Activated naive CD4-positive, alpha-beta T cell treated with anti-CD3 and anti-CD28 coated beads, Interleukin-2, amount 50 U/mL, for 72 hours (primary cell): ENCODE measurements at regions not wholly inside any gene's neighbourhood (a gene's known extent, or its start where the extent isn't known, plus 50 kb on each side); places are given as distances from the start of the nearest gene placed in this dataset.

Experiments used
- ATAC-seq, 2 donors: fragments of 150-1000 bp; cut with Tn5 transposase; 2 replicates each; pipeline ENCODE4 v1.10.0; 2021; ENCODE audit warnings: mild to moderate bottlenecking in 2 of 2, moderate library complexity in 2 of 2
- DNase-seq, 2 donors: peaks; one replicate each; pipeline ENCODE4 v3.0.0; 2021 to 2022; ENCODE audit warnings: low spot score in 2 of 2
- H3K27ac Mint-ChIP-seq, 2 donors: one replicate each; pipeline ENCODE4 v1.8.0; 2022; ENCODE audit warnings: mild to moderate bottlenecking in 2 of 2, mixed read lengths in 2 of 2
- H3K36me3 Mint-ChIP-seq, 2 donors: one replicate each; pipeline ENCODE4 v1.8.0; 2022; ENCODE audit warnings: mixed read lengths in 2 of 2
- H3K9me3 Mint-ChIP-seq, 2 donors: one replicate each; pipeline ENCODE4 v1.8.0; 2022; ENCODE audit warnings: mixed read lengths in 2 of 2

DNA sequence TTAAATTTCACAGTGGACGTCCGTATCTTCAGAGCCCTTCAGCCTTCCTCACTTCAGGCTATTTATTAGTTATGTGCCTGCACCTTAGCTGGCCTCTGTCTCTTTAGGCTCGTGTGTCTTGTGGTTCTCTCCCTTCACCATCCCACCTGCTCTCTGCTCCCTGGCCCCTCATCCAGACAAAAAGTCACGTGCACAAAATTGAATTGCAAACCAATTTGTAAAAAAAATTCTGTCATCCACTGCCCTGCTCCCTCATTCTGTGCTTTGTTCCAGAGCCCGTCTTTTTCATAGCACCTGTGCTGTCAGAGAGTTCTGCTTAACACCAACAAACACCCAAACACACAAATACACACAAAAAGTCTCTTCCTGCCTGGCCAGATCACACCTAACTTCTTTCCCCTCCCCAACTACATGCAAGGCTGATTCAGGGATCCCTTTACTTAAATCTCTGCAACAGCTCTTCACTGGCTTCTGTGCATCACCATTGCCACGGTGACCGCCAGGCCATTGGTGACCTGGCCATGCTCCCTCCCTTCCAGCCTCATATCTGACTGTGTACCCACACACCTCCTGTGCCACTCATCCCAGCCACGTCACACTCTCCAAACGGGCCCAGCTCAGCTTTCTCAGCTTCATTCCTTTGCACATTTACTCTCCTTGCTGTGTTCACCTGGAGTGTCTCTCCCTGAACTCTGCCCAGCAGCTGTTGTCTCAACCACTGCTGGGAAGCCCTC is 205.7 kb downstream of the TTC8 start:
- ATAC-seq (no peak), DNase-seq (no peak)
- Mint-ChIP-seq H3K36me3 (no peaks in the 10 kb centered on the region), H3K27ac (no peak overlapping the region), H3K9me3 (no peaks in the 10 kb centered on the region)

DNA sequence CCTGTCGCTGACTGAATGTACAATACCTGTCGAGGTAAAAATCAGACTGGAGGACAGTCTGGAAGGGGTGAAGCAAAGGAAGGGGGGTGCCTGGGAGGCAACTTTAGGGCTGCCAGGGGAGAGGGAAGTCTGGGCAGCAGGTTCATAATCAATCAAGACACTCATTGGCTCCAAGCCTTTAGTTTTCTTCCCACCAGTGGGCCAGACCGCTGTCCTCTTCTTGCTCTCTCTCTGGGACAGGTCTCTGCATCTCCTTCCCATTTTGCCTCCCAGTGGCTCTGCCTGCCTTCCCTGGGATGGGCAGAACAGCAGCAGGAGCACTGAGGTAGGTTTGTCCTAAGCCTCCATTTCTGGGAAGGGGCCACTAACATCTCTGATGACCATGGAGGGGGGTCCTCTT is 206.5 kb downstream of the TTC8 start:
- no peak overlapping the region for H3K27ac Mint-ChIP-seq
- H3K36me3 Mint-ChIP-seq = no peaks in the 10 kb centered on the region
- ATAC-seq = no peak
- no peak for DNase-seq
- no peaks in the 10 kb centered on the region for H3K9me3 Mint-ChIP-seq

DNA sequence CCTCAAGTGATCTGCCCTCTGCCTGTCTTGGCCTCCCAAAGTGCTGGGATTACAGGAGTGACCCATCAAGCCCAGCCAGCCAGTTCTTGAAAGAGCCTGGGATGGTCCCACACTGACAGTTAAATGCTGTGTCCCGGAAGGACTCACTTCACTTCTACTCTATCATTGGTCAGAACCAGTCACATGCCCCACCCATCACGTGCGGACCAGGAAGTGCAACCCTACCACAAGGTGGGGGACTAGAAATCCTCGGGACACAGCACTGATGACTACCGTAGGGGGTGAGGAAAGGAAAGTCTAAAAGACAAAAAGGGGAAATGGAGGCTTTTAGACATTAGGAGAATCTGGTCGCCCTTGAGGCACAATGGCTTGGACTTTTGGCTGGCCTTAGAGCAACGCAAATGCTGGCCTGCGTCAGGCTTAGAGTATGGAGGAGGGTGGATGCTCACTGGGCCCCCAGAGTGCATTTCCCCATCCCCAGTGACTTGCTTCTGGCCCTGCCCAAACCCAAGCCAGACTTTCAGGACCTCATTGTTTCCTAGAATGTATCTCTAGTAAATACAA is 207.7 kb downstream of the TTC8 start:
- DNase-seq (no peak), ATAC-seq (no peak)
- Mint-ChIP-seq H3K36me3 (no peaks in the 10 kb centered on the region), H3K9me3 (peaks cover 0 to 4% of the 10 kb centered on the region in 2 donors), H3K27ac (no peak overlapping the region)

DNA sequence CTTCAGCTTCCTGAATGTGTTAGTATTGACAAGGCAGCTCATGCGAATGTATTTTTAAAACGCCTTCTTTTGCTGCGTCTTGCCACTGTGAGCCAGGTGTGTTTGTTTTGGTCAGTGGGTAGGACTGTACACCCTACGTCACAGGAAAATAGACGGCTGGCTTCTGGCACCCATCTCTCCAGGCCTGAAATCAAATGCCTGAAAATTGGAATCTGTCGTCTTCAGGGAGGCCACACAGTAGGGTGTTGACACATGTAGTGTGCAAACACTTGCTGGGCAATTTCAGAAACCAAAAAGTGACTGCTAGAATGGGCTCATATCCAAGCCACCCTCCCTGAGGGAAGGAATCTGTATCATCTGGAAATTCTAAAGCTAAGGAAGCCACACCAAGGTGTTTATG is 209.3 kb downstream of the TTC8 start:
- peaks cover 0 to 6% of the 10 kb centered on the region in 2 donors for H3K9me3 Mint-ChIP-seq
- ATAC-seq (no peak), DNase-seq (no peak)
- no peaks in the 10 kb centered on the region for H3K36me3 Mint-ChIP-seq
- H3K27ac Mint-ChIP-seq = no peak overlapping the region

DNA sequence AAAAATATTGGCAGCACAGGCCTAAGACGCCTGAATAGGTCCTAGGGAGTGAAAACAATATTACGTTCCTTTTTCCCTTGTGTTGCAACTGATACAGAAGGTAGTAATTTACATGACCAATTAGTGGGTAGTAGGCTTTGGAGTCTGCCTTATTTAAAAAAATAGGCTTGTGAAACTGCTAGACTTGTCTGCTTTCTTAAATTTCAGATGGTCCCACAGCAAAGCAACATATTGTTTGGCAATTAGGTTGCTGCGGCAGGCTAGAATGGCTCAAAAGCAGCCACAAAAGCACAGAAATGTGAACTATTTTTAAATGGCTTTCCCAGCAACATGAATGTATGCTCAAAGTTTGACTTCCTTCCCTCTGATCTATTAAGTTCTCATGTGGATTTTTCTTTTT is 211.9 kb downstream of the TTC8 start:
- DNase-seq (no peak), ATAC-seq (no peak)
- H3K27ac Mint-ChIP-seq = no peak overlapping the region
- peaks cover 0 to 6% of the 10 kb centered on the region in 2 donors for H3K9me3 Mint-ChIP-seq
- peaks cover 3% of the 10 kb centered on the region in 2 donors for H3K36me3 Mint-ChIP-seq

DNA sequence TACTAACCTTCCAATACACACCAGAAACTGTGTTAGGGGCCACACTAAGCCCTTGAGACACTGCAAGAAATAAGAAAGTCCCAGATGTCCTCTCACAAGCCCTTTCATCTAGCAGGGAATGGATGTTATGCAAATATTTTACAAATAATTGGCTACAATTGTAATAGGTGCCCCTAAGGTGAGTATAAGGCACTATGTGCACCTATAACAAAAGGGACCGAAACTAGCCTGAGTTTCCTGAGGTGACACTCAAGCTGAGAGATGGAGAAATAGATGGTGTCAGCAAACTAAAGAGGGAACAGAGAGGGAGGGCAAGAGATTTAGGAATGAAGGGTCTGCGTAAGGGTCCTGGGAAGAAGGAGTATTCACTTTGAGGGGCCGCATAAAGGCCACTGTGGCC is 212.6 kb downstream of the TTC8 start:
- ATAC-seq (no peak), DNase-seq (no peak)
- no peak overlapping the region for H3K27ac Mint-ChIP-seq
- peaks cover 0 to 6% of the 10 kb centered on the region in 2 donors for H3K9me3 Mint-ChIP-seq
- H3K36me3 Mint-ChIP-seq = peaks cover 4 to 6% of the 10 kb centered on the region in 2 donors

DNA sequence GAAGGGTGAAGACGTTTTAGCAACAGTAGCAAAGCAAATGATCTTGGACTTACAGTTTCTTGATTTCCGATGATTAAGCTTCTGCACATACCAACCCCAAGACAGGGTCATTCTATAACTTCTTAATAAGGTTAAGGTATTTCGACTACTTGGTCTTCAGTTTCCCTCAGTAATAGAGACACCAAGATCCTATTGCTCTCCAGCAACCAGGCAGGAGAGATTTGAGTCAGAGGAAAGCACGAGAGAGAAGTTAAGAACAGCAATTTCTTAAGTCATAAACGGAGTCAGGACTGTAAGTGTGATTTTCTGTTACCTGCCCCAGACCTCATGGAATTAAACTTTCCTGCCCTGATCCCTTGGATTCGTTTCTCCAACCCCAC is 215.6 kb downstream of the TTC8 start:
- ATAC-seq = peak; percentile 26 to 46
- Mint-ChIP-seq H3K9me3 (peaks cover 0 to 10% of the 10 kb centered on the region in 2 donors), H3K27ac (peak overlapping the region in 1 of 2 donors; percentile 65)

DNA sequence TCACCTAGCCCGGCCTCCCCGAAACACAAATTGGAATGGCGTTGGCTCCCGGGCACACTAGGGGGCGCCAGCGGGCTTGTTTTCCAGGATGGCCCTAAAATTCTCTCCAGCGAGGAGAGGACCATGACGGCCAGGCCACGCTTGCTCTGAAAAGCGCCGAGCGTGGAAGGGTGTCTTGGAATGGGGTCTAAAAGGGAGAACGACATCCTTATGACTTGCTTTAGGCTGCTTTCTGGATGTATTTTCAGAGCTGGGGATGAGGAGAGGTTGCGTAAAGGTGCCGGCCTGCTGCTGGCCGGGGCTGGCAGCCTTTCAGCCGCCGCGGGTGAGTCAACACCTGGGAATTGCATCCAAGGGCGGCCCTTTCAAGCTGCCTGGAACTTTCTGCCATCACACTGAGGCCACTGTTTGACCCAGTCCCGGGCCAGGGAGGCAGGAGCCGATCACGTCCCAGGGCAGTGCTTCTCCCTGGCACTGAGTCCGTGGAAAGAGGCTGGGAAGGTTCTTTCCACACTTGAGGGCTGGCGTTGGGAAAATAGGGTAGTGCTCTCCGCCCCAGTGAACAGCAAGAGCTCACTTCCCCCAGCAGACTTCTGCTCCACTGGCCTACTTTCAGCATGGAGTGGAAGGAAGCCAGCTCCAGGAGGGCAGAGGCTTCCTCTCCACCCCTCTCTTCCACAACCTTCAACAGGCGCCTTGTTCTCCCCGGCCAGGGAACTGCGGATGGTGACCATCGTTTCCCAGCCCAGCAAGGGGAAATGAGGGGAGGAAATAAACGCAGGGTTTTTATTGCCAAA is 216.2 kb downstream of the TTC8 start:
- ATAC-seq = peak; percentile 72 to 82
- Mint-ChIP-seq H3K9me3 (peaks cover 0 to 10% of the 10 kb centered on the region in 2 donors), H3K36me3 (peaks cover 4 to 18% of the 10 kb centered on the region in 2 donors), H3K27ac (peak overlapping the region in 1 of 2 donors; percentile 65)
- peak; percentile 74 to 89 for DNase-seq

More for the DNA sequence above, 215.6 kb downstream of the TTC8 start:
- DNase-seq = no peak
- peaks cover 4 to 18% of the 10 kb centered on the region in 2 donors for H3K36me3 Mint-ChIP-seq

DNA sequence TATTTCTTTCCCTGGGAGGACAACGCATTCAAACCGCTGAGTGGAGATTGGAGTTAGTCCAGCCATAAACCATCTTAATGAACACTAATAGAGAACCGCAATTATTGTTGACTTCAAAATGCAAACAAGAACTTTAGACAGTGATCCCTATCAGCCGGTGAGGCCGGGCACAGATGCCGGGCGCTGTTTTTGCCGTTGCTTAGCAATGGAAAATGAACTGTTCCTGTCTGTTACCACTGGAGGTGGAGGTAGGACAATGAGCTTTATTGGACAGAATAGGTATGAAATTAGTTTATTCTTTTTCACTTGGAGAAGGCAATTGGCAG is 216.8 kb downstream of the TTC8 start:
- H3K9me3 Mint-ChIP-seq = peaks cover 0 to 10% of the 10 kb centered on the region in 2 donors
- peak overlapping the region in 1 of 2 donors; percentile 13 for H3K27ac Mint-ChIP-seq
- peaks cover 4 to 18% of the 10 kb centered on the region in 2 donors for H3K36me3 Mint-ChIP-seq
- ATAC-seq (no peak), DNase-seq (no peak)

DNA sequence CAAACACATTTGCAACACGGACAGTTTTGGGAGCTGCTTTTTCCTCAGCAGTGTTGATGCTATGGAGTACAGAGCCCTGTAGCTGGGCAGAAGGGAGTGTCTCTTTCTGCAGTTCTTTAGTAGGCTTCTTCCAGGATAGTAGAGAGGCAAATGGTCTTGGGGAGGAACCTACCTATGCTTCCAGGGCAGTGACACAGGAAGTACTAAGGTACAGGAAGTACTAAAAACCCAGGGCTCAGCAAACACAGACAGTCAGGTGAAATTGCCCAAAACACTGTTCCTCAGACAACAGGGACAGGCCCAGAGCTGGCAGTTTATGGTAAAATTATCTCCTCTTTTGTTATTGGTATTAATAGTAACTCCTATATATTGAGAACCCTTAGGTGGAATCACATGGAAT is 217.6 kb downstream of the TTC8 start:
- DNase-seq (no peak), ATAC-seq (no peak)
- peaks cover 4 to 18% of the 10 kb centered on the region in 2 donors for H3K36me3 Mint-ChIP-seq

DNA sequence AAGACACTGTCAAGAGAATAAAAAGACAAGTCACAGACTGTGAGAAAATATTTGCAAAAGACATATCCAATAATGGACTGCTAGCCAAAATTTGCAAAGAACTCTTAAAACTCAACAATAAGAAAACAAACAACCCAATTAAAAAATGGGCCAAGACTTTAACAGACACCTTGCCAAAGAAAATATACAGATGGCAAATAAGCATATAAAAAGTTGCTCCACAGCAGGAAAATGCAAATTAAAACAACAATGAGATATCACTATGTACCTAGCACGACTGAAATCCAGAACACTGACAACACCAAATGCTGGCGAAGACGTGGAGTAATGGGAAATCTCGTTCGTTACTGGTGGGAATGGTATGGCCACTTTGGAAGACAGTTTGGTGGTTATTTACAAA is 228.9 kb downstream of the TTC8 start:
- no peak for DNase-seq
- H3K9me3 Mint-ChIP-seq = peaks cover 8 to 16% of the 10 kb centered on the region in 2 donors
- no peaks in the 10 kb centered on the region for H3K36me3 Mint-ChIP-seq
- no peak overlapping the region for H3K27ac Mint-ChIP-seq
- ATAC-seq = no peak

More for the DNA sequence above, 217.6 kb downstream of the TTC8 start:
- H3K27ac Mint-ChIP-seq = no peak overlapping the region
- peaks cover 0 to 8% of the 10 kb centered on the region in 2 donors for H3K9me3 Mint-ChIP-seq

DNA sequence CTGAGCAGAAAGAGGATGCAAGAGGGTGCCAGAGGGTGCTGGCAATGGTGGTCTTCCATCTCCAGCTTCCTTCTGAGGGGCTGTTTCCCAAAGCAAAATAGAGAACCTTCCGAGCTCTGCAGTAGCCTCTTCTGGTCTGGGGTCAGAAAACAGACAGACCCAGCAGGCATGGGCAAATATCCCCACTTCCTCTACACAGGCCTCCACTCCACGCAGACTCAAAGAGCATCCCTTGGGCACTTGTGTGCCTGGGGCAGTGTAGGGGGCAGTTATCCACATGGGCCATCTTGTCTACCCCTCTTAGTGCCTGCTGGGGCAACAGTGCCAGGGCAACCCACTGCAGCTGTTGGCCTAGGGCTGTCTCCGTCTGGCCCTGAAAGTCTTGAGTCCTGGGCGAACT is 231.9 kb downstream of the TTC8 start:
- ATAC-seq (peak in 1 of 2 donors; percentile 57), DNase-seq (no peak)
- peaks cover 8 to 16% of the 10 kb centered on the region in 2 donors for H3K9me3 Mint-ChIP-seq
- no peaks in the 10 kb centered on the region for H3K36me3 Mint-ChIP-seq
- no peak overlapping the region for H3K27ac Mint-ChIP-seq

DNA sequence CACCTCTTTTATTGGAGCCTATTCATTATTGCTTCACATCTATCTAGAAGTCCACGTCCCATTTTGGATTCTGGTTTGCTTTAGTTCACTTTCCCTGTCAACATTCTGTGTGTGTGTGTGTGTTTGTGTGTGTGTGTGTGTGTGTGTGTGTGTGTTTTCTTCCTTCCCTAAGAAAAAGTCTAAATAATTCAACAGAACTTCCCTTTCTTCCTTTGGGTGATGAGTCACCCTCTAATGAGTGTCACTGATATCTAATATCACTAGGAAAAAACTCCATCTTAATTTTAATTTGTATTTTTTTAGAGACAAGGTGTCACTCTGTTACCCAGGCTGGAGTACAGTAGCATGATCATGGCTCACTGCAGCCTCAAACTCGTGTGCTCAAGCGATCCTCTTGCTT is 234.2 kb downstream of the TTC8 start:
- ATAC-seq = no peak
- no peak for DNase-seq
- peaks cover 4 to 12% of the 10 kb centered on the region in 2 donors for H3K9me3 Mint-ChIP-seq
- H3K36me3 Mint-ChIP-seq = no peaks in the 10 kb centered on the region
- no peak overlapping the region for H3K27ac Mint-ChIP-seq

DNA sequence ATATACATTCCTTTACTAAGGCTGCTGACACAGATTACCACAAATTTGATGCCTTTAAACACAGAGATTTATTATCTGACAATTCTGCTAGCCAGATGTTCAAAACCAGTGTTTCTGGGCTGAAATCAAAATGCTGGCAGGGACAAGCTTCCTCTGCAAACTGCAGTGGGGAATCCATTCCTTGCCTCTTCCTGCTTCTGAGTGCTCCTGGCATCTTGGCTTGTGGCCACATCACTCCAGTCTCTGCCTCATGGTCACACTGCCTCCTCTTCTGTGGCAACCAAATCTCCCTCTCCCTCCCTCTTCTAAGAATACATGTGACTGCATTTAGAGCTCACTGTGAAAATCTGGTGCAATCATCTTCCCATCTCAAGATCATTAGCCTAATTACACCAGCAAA is 235.7 kb downstream of the TTC8 start:
- ATAC-seq = no peak
- DNase-seq = no peak
- Mint-ChIP-seq H3K27ac (no peak overlapping the region), H3K36me3 (no peaks in the 10 kb centered on the region), H3K9me3 (peaks cover 4 to 5% of the 10 kb centered on the region in 2 donors)

DNA sequence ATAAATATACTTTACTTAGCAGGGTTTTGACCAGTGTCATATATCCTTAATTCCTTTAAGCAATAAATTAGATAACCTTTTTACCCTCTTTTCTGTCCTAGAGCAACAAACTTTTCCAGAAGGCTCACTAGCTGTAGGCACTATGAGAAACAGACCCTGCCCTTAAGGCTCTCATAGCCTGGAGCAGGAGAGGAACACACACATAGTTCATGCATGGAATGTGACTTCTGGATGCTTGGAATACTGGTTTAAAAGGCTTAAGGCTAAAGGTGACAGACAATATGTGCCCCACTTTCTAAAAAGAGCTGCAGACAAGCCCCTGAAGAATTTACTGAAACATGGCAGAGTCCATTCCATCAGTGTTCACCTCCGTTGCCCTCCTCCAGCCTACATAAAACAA is 237.2 kb downstream of the TTC8 start:
- DNase-seq = no peak
- no peaks in the 10 kb centered on the region for H3K9me3 Mint-ChIP-seq
- ATAC-seq = no peak
- no peaks in the 10 kb centered on the region for H3K36me3 Mint-ChIP-seq
- no peak overlapping the region for H3K27ac Mint-ChIP-seq

DNA sequence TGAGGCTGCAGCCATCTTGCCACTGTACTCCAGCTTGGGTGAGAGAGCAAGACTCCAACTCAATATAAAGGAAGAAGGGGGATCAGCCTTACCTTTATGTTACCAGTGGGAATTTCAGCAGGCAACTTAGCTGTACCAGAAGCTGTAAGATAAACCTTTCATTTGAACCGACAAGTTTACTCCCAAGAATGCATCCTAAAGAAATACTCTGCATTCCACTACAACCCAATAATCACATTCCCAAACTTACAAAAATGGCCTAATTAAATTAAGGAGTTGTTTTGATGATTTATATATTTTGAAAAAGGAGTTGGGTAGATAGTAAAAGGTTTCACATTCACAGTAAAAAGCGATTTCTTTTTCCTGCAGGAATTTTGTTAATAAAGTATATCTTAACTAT is 241.4 kb downstream of the TTC8 start:
- ATAC-seq (no peak), DNase-seq (no peak)
- H3K9me3 Mint-ChIP-seq = no peaks in the 10 kb centered on the region
- H3K27ac Mint-ChIP-seq = no peak overlapping the region
- no peaks in the 10 kb centered on the region for H3K36me3 Mint-ChIP-seq

DNA sequence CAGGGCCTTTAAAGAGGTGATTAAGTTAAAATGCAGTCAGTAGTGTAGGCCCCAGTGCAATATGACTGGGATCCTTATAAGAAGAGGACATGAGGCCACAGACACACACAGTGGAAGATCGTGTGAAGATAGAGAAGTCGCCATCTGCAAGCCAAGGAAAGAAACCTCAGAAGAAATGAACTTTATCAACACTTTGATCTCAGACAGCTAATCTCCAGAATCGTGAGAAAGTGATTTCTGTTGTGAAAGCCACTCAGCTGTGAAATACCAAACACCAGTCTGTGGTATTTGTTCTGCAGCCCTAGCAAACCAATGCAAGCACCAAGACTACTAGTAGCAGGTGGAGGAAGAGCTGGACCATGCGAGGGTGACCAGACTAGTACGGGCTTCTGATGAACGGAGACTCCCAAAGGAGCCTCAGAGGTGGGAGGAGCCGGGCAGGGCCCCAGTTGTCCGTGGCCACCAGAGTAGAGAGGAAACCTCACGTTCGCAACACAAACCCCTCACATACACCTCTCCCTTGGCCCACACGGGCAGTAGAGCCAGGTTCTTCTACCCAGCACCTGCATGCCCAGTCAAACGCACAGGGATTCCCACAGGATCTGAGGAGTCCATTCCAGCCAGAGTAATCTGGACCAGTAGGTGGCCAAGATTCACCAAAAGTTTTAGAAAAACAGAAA is 243.0 kb downstream of the TTC8 start:
- Mint-ChIP-seq H3K27ac (no peak overlapping the region), H3K9me3 (no peaks in the 10 kb centered on the region), H3K36me3 (no peaks in the 10 kb centered on the region)
- peak; percentile 80 to 98 for ATAC-seq
- no peak for DNase-seq
